T-helper 1 cell (primary cell): ENCODE measurements at regions not wholly inside any gene's neighbourhood (a gene's known extent, or its start where the extent isn't known, plus 50 kb on each side); places are given as distances from the start of the nearest gene placed in this dataset.
"Not testable (repeated sequence)": the region's sequence is repeated elsewhere in the genome, so short reads cannot be mapped to it uniquely, and the experiment has no call there.

Experiments used
- DNase-seq, 5 donors: peaks; one replicate each; pipeline ENCODE4 v3.0.0-alpha.2; 2012 to 2020

DNA sequence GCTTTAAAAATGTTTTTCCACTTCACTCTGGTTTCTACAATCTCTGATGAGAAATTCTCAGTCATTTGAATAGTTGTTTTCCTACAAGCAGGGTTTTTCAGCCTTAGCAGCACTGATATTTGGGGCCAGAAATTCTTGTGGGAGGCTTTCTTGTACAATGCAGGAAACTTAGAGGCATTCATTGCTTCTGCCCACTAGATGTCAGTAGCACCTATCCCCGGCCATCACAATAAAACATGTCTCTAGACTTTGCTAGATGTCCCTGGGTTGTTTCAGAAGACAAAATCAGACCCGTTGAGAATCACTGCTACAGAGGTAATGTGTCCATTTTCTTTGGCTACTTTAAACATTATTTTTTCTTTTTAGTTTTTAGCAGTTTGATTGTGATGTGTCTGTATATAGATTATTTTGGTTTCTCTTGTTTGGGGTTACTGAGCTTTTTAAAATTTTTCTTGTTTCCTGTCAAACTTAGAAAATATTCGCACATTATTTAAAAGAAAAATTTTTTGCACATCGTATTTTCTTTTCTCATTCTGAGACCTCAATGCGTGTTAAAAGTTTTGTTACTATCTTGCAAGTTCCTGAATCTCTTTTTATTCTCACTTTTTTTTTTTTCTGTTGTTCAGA is 60.8 kb upstream of the CCDC179 start:
- peak in 1 of 5 donors; percentile 2 for DNase-seq

GRCh38 chr11:22922672-22923071 is 62.4 kb upstream of the CCDC179 start:
- no peak for DNase-seq

DNA sequence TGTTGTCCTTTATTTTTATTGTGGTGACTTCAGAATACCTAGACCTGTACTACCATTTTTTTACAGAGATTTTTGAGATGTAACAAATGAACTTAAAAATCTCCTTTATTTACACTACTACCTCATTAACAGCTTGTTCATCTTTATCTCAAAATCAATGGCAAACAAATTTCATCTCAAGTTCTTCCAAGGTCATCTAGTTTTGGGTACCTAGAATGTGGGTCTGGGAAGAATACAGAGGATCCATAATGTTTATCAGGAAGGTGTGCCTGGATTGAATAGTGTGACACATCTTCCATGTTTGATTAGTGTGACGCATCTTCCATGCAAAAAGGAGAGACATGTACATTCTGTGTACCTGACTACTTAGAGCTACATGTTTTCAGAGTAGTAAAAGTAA is 63.3 kb upstream of the CCDC179 start:
- no peak for DNase-seq

- no peak for DNase-seq
Measured at GRCh38 chr11:22926341-22926740, 66.1 kb upstream of the CCDC179 start.

GRCh38 chr11:22927793-22928192 is 67.5 kb upstream of the CCDC179 start:
- no peak for DNase-seq

- DNase-seq, result no peak
Measured at GRCh38 chr11:22928207-22928917, 68.1 kb upstream of the CCDC179 start.

- no peak for DNase-seq
Measured at GRCh38 chr11:22930816-22931594, 70.7 kb upstream of the CCDC179 start.

DNA sequence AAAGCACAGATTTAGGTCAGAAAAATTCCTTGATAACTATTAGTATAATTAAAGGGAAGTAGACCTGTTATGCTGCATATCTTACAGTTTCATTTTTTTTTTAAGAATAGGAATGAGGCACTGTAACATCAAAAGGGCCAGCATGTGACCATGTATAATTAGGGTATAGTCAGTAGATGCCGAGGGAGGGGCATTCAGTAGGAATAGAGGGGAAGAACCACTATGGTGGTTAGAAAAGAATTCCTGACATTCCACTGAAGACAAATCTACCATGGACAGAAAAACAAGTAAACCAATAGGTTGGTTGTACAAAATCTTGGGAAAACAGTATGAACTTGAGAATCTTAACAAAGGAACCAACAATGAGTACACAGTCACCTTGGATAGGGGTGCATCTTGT is 78.4 kb upstream of the CCDC179 start:
- DNase-seq, result no peak

GRCh38 chr11:22941544-22941943 is 81.3 kb upstream of the CCDC179 start:
- DNase-seq, result not testable (repeated sequence)

GRCh38 chr11:22957786-22958185 is 97.5 kb upstream of the CCDC179 start:
- no peak for DNase-seq

- no peak for DNase-seq
Measured at GRCh38 chr11:22974251-22974650, 114.0 kb upstream of the CCDC179 start.

DNA sequence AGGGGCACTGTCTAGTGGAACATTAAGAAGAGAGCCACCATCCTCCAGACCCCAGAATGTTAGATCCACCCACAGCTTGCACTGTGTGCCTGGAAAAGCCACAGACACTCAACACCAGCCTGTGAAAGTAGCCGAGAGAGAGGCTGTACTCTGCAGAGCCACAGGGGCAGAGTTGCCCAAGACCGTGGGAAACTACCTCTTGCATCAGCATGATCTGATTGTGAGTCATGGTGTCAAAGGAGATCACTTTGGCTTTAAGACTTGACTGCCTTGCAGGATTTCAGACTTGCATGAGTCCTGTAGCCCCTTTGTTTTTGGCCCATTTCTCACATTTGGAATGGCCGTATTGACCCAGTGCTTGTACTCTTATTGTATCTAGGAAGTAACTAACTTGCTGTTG is 115.9 kb upstream of the CCDC179 start:
- DNase-seq, result peak in 1 of 5 donors; percentile 0

DNA sequence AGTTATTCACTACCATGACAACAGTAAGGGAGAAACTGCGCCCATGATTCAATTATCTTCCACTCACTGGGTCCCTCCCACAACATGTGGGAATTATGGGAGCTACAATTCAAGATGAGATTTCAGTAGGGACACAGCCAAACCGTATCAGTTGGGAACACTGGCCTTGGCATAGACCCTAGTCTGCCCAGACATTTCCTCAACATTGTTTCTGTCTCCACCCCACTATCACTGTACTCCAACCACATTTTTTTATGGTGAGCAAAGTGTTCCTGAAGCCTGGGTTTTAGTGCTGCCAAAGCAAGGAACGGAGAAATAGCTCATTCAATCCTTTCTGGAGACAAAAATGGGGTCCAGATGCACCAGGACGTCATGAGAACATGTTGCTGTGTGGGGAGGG is 122.6 kb upstream of the CCDC179 start:
- no peak for DNase-seq

DNA sequence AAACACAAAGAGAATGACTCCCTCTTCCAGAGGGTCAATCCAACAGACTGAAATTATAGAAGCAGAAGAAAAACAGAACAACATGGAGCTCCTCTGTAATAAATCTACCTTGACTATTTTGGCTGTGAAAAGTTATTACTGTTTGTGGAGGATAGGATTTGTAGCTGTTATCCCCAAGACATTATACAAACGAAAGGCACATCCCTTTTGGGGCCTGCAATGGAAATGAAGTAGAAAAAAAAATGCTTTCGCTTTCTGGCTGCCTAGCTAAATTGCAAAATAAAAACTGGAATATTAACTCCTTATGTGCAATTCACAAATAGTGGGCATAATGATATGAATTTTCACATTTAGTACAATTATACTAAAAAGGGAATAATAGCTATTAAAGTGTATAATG is 123.8 kb upstream of the CCDC179 start:
- no peak for DNase-seq

DNA sequence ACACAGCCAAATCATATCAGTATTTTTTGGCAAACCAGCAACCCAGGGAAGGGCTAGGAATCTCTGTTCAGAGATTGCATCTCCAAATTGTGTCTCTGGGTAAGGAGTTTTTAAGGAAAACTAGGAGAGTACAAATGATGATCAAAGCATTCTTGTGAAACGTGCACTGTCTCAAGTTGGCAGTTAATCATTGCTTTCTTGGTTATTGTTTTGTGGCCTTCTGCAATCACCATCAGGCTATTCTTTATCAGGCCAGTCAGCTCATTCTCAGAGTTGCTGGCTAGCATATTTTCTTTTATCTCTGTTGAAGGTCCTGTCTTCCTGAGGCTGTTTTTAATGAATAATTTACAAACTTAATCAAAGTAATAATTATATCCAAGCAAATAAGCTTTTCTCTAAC is 129.1 kb upstream of the CCDC179 start:
- DNase-seq, result no peak

DNA sequence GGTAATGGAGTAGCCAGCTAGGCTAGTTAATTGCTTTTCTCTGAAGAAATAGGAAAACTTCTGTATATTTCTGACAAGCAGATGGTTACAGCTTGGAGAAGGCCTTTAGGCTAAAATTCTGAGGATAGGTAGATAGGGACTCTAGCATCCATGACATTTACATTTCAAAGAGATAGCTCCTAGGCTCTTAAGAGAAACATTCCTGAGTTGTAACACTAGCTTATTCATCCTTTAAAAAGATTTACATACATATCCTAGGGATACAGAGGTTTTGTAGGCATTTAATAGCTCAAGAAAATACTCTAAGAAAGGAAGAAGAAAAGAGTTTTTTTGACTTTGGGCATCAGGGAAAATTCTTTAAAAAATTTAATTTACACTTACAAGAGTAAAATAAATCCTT is 130.9 kb upstream of the CCDC179 start:
- no peak for DNase-seq

DNA sequence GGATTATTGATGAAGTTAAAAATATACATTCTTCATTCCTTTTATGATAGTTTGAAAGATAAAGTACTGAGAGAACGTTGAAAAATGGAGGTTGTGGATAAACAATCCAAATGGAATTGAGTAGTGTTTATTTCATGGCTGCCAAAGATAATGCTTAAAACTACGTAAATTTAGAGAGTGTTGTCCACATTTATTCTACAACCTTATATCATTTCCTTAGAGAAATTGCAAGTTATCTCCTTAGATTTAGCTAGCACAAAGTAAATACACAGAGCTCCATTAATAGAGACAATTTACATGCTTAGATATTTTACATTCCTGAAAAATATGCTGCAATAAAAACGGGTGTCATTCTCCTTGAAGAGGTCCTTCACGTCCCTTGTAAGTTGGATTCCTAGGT is 146.5 kb upstream of the CCDC179 start:
- no peak for DNase-seq

DNA sequence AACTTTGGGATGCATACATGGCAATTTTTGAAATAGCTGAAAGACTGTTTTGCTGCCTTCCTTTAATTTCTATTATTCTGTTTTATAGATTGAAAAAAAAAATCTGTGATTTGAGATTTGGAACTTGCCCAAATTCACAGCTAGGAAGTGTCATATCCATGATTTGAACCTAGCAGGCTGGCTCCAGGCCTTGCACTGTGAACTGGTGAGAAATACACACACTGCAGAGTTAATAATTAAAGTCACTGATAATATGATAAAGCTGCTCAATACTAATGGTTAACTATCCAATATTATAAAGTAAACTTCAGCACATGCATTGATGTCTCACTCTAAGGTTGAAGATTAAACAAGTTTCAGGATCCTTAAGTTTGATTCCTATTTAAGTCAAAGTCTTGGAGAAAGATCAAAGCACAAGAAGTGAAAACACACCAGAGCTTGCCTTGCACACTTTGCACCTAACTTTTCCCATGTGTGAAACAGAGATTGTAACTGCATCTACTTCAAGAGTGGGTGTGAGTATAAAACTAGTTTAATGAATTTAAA is 150.6 kb upstream of the CCDC179 start:
- DNase-seq, result no peak

DNA sequence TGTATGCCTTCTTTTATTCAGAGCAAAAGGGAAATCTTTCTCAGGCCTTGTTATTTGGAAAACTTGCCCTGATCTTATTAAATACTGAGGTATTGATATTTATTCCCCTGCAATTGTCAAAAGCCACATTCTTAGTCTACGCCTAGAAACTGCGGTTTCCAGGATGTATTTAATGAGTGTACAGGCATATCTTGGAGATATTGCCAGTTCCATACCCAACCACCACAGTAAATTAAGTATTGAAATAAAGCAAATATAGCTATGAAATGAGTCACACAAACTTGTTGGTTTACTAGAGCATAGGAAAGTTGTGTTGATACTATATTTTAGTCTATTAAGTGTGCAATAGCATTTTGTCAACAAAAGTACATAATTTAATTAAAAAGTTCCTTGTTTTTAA is 152.7 kb upstream of the CCDC179 start:
- no peak for DNase-seq

DNA sequence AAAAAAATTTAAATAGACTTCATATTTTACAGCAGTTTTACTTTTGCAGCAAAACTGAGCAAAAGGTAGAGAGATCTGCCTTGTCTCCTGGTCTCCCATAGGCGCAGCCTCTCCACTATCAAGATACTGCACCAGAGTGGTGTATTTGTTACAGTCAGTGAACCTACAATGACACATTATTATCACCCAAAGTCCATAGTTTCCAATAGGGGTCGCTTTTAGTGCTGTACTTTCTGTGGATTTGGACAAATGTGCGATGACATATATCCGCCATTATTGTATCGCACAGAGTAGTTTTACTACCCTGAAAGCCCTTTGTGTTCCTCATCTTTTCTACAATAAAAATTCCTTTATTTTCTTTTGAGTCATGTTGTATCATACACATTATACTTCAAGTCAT is 153.2 kb upstream of the CCDC179 start:
- no peak for DNase-seq

DNA sequence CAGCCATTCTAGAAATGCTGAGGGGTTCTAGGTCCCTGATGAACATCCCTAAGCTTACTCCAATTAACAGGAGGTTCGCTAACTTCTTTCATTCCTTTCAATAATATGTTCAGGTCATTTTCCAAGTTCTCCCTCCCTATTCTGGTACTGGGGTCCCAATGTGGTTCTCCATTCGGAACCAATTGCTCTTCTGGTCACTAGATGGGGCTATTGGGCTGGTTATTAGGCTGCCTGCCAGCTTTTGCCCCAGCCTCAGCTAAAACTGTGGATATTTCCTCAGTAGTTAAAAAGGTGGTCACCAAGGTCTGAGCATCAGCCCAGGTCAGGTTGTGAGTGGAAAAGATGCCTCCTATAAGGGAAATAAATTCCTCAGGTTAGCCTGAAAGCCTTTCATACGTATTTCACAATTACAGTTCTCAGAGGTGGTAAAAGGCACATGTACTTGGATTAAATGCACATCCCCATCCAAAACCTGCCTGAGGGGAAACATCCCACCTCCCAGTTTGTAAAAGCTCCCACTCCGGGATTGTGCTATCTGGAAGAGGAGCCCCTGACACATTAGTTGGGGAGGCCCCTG is 161.1 kb upstream of the CCDC179 start:
- DNase-seq, result no peak

DNA sequence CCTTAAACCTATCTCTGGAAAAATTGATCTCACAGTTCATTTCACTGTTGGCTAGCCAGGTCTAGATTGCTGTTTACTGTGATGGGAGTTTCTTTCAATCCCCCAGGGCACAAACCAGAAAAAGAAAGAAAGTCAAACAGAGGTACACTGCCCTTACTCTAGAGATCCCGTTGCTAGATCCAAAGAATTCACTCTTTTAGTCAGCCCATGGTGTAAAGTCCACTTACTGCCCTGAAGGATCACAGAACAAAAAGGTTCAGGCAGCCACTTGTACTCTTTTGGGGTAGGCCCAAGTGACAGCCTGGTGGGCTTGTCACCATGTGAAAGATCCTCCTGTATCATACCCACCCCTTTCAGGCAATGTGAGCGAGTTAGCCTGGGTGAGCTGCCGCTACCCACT is 162.6 kb upstream of the CCDC179 start:
- DNase-seq, result no peak

DNA sequence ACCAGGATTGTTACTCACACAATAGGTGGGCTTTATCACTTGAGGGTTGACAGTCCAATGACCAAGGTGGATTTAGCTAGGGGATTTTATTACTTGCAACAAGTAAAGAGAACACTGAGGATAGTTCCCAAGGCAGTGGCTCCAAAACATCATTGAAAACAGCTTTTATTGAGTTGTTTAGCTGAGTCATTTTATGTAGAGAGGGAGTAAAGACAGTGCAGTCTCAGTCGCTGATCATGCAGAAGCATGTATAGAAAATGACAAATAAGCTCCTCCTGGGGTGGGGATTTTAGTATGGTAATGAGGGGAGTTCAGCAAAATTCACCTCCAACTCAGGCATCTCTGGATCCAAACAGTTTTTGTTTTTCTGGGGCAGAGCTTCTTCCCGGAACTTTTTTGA is 163.0 kb upstream of the CCDC179 start:
- no peak for DNase-seq
